Ishikawa (cell line): ENCODE measurements at regions not wholly inside any gene's neighbourhood (a gene's known extent, or its start where the extent isn't known, plus 50 kb on each side); places are given as distances from the start of the nearest gene placed in this dataset.

Experiments used
- CEBPB ChIP-seq: IDR thresholded peaks from 2 replicates; pipeline ENCODE4 v1.6.1; 2012
- CREB1 ChIP-seq: IDR thresholded peaks from 2 replicates; pipeline ENCODE4 v1.6.1; 2012; ENCODE audit warnings: low read depth
- EGR1 ChIP-seq: IDR thresholded peaks from 2 replicates; pipeline ENCODE4 v1.6.1; 2012
- EP300 ChIP-seq: IDR thresholded peaks from 2 replicates; pipeline ENCODE4 v1.6.1; 2012; ENCODE audit warnings: borderline replicate concordance
- FOXM1 ChIP-seq: IDR thresholded peaks from 2 replicates; pipeline ENCODE4 v1.6.1; 2012; ENCODE audit warnings: low read depth, borderline replicate concordance
- MAX ChIP-seq: IDR thresholded peaks from 2 replicates; pipeline ENCODE4 v1.6.1; 2012
- NFIC ChIP-seq: IDR thresholded peaks from 2 replicates; pipeline ENCODE4 v1.6.1; 2012
- RAD21 ChIP-seq: IDR thresholded peaks from 2 replicates; pipeline ENCODE4 v1.6.1; 2012; ENCODE audit warnings: low read depth
- TAF1 ChIP-seq: IDR thresholded peaks from 2 replicates; pipeline ENCODE4 v1.6.1; 2012; ENCODE audit warnings: low read depth, mild to moderate bottlenecking
- TCF12 ChIP-seq: IDR thresholded peaks from 2 replicates; pipeline ENCODE4 v1.6.1; 2012; ENCODE audit warnings: low read depth
- TEAD4 ChIP-seq: IDR thresholded peaks from 2 replicates; pipeline ENCODE4 v1.6.1; 2012
- USF1 ChIP-seq: IDR thresholded peaks from 2 replicates; pipeline ENCODE4 v1.6.1; 2012
- YY1 ChIP-seq: IDR thresholded peaks from 2 replicates; pipeline ENCODE4 v1.6.1; 2012; ENCODE audit warnings: low read depth
- ZBTB7A ChIP-seq: IDR thresholded peaks from 2 replicates; pipeline ENCODE4 v1.6.1; 2012; ENCODE audit warnings: low read depth
- TF ChIP-seq, protein P1 (sequence below): IDR thresholded peaks from 2 replicates; pipeline ENCODE4 v1.6.1; 2012; ENCODE audit warnings: low read depth, mild to moderate bottlenecking

DNA sequence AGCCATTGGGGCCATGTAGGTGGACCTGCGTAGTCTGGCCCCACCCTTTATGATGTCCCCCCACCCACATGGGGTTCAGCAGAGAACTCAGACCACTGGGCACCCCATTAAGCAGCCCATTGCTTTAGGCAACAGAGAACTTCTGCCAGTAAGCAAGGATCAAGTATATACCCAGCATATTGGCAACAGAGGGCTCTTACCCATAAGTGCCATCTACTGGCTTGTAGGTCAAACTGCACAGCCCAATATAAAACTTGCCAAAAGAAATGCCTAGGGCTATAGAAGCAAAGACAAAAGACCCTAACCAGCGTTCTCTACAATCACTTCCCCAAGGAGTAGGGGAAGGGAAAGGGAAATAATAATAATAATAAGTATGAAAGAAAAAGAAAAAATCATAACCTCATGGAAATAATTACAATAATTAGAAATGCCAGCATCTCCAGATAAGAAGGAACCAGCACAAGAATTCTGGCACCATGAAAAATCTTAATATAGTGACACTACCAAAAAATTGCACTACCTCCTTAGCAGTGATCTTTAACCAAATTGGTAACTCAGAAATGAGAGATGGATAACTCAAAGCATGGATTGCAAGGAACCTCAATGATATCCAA lies 1090.7 kb downstream of the FAT4 start:
- TF ChIP-seq TCF12 (no peak), RAD21 (peak; percentile 71)

GRCh38 chr4:126409746-126410145 lies 1095.0 kb downstream of the FAT4 start:
- TF ChIP-seq CREB1 (no peak), USF1 (no peak), FOXM1 (no peak), TEAD4 (no peak), EGR1 (no peak), NFIC (no peak), YY1 (no peak), TAF1 (no peak), CEBPB (no peak), TCF12 (no peak), EP300 (no peak), RAD21 (no peak), MAX (no peak)
- TF ChIP-seq, protein P1, sequence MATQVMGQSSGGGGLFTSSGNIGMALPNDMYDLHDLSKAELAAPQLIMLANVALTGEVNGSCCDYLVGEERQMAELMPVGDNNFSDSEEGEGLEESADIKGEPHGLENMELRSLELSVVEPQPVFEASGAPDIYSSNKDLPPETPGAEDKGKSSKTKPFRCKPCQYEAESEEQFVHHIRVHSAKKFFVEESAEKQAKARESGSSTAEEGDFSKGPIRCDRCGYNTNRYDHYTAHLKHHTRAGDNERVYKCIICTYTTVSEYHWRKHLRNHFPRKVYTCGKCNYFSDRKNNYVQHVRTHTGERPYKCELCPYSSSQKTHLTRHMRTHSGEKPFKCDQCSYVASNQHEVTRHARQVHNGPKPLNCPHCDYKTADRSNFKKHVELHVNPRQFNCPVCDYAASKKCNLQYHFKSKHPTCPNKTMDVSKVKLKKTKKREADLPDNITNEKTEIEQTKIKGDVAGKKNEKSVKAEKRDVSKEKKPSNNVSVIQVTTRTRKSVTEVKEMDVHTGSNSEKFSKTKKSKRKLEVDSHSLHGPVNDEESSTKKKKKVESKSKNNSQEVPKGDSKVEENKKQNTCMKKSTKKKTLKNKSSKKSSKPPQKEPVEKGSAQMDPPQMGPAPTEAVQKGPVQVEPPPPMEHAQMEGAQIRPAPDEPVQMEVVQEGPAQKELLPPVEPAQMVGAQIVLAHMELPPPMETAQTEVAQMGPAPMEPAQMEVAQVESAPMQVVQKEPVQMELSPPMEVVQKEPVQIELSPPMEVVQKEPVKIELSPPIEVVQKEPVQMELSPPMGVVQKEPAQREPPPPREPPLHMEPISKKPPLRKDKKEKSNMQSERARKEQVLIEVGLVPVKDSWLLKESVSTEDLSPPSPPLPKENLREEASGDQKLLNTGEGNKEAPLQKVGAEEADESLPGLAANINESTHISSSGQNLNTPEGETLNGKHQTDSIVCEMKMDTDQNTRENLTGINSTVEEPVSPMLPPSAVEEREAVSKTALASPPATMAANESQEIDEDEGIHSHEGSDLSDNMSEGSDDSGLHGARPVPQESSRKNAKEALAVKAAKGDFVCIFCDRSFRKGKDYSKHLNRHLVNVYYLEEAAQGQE = no peak

DNA sequence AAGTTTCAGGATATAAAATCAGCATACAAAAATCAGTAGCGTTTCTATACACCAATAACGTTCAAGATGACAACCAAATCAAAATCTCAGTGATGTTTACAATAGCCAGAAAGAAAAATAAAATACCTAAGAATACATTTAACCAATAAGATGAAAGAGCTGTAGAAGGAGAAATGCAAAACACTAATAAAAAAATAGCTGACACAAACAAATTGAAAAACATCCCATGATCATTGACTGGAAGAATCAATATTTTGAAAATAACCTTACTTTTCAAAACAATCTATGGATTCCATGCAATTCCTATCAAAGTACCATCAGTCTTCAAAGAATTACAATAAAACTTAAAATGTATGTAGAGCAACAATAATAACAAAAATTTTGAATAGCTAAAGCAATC lies 1096.3 kb downstream of the FAT4 start:
- TF ChIP-seq TEAD4 = no peak
- no peak for TF ChIP-seq EP300
- no peak for TF ChIP-seq FOXM1
- TF ChIP-seq USF1 = no peak

- TF ChIP-seq RAD21 (no peak), TEAD4 (peak; percentile 33; the same call in 1 of the 2 replicates)
Measured at GRCh38 chr4:126414741-126415140, 1100.0 kb downstream of the FAT4 start.

- TF ChIP-seq, protein P1 = no peak
- TF ChIP-seq ZBTB7A (no peak), RAD21 (no peak), CEBPB (no peak), USF1 (no peak)
Measured at GRCh38 chr4:126419266-126419665, 1104.5 kb downstream of the FAT4 start.

DNA sequence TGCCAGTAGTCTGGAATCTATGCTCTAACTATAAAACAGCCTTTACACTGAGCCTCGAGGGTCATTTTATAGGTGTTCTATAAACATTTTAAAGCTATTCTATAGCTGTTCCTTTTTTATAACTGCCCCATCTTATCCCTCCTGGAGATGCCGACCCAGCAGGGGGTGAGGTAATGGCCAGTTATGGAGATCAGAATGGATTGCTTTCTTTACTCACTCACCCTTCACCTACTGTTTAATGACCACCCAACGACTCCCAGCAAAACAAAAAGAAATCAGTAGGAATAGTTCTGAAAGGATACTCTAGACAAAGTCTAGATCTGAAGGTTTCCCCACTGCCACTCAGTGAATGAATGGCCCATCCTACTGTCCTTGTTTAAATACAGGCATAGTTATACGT lies 1113.1 kb downstream of the FAT4 start:
- no peak for TF ChIP-seq EGR1
- TF ChIP-seq CREB1 = no peak
- no peak for TF ChIP-seq EP300
- TF ChIP-seq NFIC = no peak
- no peak for TF ChIP-seq CEBPB
- no peak for TF ChIP-seq FOXM1
- no peak for TF ChIP-seq RAD21
- no peak for TF ChIP-seq YY1
- no peak for TF ChIP-seq USF1
- TF ChIP-seq, protein P1 = no peak
- TF ChIP-seq MAX = no peak
